ENCODE measurements at regions not wholly inside any gene's neighbourhood (a gene's known extent, or its start where the extent isn't known, plus 50 kb on each side); places are given as distances from the start of the nearest gene placed in this dataset.
"Not testable (repeated sequence)": the region's sequence is repeated elsewhere in the genome, so short reads cannot be mapped to it uniquely, and the experiment has no call there.

DNA sequence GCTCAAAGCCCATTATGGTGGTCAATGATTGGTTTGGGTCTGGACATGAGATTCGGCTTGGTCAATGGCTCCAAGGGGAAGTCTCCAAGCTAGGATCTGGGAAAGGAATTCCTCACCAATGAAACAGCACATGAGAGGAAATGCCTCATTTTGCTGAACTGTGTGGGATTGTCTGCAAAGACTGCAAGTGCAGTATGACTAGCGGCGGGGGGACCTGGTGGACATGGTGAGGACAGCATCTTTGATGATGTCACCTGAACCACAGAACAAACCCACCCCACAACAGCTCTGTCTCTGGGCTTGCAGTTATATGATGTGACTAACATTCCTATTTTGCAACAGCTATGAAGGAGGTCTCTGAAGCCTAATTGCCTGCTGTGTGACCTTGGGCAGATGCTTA, 50.6 kb upstream of the NKD1 start:
- no peak for DNase-seq

DNA sequence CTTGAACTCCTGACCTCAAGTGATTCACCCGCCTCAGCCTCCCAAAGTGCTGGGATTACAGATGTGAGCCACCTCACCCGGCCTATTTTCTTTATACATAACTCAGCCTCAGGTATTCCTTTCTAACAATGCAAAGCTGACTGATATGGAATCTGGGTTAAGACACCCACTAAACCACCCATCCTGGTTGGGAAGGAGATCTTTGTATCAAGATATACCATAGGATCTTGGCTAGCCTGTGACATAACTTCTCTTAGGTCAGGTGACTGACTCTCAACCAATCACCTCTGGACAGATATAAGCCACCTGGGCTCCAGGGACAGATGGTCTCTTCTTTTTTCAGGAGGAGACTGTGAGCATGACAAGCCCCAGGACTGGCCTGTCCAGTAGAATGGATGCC, 51.2 kb upstream of the NKD1 start:
- DNase-seq = no peak

DNA sequence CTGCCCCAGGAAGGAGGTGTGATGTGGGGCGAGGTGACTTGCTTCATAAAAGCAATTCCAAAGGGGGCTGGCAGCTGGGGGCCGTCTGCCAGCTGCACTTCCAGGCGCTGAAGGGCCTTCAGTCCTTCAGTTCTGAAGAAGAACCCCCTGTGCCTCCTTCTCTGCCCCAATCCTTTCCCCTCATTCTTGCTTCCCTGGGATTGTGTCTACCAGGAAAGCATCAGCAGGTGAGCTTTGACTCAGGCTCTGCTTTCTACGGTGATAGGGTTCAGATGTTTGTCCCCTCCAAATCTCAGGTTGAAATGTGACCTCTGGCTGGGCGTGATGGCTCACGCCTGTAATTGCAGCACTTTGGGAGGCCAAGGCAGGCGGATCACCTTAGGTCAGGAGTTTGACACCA, 52.5 kb upstream of the NKD1 start:
- no peak for DNase-seq

DNA sequence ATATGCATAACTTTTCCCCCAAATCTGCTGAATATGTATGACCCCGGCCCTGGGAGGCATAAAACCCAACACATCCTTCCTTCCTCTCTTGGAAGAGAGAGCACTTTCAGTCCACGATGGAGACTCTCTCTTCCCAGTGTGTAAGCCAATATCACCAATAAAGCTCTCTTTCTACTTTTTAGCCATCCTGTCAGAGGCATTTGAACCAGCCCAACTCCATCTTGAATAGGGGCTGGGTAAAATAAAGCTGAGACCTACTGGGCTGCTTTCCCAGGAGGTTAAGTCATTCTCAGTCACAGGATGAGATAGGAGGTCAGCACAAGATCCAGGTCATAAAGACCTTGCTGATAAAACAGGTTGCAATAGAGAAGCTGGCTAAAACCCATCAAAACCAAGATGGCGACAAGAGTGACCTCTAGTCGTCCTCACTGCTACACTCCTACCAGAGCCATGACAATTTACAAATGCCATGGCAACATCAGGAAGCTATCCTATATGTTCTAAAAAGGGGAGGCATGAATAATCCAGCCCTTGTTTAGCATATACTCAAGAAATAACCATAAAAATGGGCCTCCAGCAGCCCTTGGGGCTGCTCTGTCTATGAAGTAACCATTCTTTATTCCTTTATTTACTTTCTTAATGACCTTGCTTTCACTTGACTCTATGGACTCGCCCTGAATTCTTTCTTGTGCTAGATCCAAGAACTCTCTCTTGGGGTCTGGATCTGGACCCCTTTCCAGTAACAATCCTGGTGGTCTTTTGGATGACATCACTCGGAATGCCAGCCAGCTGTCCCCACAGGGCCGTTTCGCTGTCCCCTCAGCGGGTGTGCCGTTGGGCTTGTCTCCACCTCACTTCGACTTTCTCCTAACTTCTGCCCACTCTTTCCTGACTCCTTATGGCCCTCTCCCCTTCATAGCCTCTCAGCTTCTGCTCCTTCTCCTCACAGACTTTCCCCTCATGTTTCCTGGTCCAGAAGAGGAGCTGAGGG, 53.4 kb upstream of the NKD1 start:
- DNase-seq = no peak

DNA sequence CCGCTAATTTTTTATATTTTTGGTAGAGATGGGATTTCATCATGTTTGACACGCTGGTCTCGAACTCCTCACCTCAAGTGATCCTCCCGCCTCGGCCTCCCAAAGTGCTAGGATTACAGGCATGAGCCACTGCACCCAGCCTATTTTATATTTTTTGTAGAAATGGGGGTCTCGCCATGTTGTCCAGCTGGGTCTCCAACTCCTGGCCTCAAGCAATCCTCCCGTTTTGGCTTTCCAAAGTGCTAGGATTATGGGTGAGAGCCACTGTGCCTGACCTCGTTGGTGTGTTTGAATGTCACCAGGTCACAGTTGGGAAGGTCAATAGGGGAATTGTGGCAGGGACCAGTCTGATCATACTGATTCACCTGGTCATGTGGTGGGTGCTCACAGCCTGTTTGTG, 56.7 kb upstream of the NKD1 start:
- no peak for DNase-seq

DNA sequence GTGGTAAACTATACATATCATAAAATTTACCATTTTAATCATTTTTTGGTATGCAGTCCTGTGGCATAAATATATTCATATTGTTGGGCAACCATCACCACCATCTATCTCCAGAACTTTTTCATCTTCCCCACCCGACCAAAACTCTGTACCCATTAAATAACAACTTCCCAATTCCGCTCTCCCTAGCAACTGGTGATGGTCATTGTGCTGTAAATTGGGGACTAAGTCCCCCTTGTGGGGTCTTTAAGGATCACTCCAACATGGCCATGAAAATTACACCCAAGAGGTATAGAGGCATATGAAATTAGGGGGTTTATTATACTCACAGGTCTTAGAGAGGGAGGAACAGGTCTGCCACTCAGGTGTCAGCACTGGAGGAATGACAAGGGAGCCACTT, 57.4 kb upstream of the NKD1 start:
- no peak for DNase-seq

DNA sequence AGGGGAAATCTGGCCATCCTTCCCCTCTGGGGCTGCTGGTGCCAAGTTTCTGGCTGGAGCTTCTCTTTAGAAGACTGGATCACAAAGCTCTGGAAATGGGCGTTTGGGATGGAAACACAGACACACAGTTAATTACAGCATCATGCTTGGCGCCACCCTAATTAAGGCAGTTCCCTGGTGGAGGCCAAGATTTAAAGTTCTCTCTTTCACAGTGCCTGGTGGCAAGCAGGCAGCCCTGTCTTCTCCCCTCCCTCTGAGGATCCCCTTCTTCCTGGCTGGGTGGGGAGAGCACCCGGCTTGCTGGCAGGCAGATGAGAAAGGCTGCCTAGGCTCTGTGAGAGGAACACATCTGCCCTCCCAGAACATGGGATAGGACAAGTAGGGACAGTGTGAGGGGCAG, 59.0 kb upstream of the NKD1 start:
- DNase-seq = no peak

DNA sequence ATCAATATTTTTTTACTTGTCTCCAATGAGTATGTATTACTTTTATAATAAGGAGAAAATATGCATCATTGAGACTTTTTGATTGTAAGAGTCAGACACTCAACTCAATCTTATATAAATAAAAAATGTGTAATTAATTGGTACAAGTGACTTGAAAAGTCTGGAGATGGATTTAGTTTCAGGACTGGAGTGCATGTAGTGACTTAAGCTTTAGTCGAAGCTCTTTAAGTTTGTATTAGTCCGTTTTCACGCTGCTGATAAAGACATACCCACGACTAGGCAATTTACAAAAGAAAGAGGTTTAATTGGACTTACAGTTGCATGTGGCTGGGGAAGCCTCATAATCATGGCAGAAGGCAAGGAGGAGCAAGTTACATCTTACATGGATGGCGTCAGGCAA, 60.7 kb upstream of the NKD1 start:
- DNase-seq = no peak

DNA sequence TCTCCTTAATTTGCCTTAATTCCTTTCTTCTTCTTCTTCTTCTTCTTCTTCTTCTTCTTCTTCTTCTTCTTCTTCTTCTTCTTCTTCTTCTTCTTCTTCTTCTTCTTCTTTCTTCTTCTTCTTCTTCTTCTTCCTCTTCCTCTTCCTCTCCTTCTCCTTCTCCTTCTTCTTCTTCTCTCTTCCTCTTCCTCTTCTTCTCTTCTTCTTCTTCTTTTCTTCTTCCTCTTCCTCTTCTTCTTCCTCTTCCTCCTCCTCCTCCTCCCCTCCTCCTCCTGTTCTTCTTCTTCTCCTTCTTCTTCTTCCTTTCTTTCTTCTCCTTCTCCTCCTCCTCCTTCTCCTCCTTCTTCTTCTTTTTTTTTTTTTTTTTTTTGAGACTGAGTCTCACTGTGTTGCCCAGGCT, 62.0 kb upstream of the NKD1 start:
- not testable (repeated sequence) for DNase-seq

DNA sequence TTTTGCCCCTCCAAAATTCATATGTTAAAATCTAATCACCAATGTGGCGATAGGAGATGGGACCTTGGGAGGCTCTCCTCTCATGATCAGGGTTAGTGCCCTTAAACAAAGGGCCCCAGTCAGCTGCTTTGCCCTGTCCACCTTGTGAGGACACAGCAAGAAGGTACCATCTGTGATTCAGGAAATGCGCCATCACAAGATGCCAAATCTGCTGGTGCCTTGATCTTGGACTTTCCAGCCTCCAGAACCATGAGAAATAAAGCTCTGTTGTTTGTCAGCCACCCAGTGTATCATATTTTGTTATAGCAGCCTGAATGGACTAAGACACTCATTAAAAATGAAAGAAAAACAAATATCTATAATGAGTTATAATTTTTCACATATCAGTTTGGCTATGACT, 63.0 kb upstream of the NKD1 start:
- no peak for DNase-seq

DNA sequence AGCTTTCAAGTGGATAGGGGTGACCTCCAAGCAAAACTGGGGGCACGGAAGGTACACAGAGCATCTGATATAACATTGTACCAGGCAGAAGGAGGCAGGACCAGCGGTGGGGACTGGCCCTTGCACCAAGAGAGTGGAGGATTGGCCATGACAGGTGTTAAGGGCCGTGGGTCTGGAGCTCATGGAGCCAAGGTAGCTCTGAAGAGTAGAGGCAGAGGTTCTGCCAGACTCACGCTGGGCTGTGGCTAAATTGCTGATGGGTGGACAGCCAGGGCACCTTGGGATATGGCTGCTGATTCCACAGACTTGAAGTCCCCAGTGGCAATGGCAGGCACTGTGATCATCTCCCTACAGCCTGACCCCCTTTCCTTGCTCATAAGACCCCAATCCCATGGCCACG, 65.9 kb upstream of the NKD1 start:
- DNase-seq = no peak

DNA sequence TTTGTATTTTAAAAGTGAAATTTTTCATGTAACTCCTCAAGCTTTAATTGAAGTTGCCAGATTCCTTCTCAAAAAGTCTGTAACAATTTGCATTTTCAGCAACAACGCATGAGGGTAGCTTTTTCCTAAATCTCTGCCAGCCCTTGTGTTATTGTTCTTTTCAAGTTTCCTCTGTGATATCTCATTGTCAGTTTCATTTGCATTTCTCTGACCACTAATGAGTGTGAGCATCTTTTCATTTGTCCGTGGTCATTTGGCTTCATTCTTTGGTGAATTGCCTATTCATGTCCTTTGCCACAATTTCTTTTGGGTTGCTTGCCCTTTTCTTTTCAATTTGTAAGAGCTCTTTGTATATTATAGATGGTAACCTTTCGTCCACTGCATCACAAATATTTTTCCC, 68.0 kb upstream of the NKD1 start:
- DNase-seq = no peak

DNA sequence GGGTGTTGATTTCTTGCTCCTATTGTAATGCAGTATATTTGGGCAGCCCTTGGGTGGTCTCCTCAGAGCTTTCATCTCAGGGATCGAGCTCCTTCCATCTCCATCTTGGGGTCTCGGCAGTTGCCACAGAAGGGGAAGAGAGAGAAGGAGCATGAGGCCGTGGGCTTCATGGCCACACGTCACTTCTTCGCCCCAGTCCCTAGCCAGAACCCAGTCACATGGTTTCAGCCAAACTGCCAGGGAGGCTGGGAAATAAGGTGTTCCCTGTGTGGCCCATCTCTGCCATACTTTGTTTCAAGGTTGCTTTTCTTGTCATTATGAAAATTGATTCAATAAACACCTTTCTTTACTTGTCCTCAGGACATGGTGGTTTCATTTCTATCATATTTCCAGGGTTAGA, 68.4 kb upstream of the NKD1 start:
- DNase-seq = no peak

DNA sequence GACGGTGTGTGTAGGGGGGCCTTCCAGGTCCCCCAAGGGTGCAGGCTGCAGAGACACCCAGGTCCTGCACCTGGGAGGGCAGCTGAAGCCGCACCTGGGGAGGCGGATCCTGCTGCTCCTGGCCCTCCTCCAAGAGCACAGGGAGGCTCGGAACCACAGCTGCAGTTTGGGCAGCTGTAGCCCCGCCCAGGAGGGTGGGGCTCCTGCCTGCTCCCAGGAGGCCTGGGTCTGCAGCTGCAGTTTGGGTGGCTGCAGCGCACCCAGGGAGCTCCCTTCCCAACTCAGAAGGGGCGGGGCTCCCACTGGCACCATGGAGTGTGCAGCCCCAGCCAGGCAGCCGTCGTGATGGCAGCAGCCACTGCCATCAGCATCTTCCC, 69.4 kb upstream of the NKD1 start:
- DNase-seq = no peak

DNA sequence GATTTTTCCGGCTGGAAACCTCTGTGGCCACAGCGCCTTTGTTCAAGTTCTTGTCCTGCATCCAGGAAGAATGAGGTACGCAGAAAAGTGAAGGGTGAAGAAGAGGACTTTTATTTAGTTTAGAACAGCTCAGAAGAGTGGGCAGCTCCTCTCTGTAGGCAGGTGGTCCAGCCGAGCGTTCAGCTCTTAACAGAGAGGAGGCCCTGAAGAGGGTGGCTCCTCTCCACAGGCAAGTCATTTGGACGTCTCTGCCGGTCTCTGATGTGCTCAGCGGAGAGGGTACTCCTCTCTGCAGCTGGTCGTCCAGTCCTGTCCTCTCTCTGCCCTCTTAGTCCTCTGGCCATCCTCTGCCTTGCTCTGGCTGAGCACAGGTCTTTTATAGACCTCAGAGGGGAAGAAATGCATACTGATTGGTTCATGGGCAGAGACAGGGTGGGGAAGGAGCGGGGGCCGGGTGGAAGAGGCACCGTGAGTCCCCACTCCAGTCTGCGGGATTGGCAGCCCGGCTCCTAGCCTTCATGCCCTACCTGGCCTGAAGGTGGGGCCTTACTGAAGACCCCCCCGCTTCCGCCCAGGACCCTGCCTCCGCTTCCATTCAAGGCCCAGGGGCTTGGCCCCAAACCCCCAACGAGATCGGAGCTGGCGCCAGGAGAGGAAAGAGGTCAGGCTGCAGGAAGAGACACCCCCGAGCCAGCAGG, 70.0 kb upstream of the NKD1 start:
- no peak for DNase-seq

DNA sequence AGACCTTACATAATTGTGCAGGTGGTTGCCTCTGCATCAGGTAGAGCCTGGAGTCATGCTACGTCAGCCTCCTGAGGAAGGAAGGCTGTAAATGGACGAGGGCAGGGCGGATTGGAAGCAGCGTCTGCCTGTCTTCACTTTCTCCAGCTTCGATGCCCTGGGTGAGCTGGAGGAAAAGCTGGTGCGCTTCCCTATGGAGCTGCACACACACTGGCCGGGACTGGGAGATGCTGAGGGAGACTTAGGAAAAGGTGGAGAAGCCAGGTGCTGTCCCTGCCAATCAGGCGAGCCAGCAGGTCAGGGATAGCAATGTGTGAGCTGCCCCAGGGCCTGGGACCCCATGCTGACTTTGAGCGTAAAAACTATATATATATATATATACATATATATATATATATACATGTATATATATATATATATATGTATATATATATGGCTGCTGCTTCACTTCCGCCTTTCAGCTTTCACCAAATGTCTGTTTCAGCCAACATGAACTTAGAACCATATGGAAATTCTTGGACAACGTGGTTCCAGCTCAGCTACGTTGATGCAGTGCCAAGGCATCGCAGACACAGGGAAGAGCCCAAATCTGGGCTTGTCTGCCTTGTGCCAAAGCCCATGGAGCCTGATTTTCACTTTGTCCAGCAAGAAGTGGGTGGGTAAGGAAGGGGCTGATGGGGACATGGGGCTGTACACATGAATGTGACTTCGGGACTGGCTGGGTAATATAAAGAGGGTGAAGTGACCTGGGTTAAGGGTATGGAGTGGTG, 71.5 kb upstream of the NKD1 start:
- DNase-seq = no peak

DNA sequence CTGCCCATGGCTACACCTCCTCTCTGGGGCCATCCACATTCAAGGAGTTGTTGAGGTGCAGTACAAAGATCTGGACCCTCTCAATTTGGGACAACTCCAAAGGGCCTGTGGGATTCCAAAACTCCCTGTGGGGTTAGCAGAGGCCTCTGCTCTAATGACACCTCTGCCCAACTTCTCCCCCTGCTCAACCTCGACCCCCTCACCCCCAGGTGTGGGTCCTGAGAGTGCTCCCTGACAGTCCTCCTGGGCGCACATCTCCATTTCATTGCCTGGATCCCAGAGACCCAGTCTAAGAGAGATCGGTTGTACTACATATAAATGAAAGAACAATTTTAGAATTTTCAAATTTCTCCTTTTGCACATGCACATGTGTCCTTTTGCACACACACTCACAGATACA, 73.0 kb upstream of the NKD1 start:
- DNase-seq = no peak

DNA sequence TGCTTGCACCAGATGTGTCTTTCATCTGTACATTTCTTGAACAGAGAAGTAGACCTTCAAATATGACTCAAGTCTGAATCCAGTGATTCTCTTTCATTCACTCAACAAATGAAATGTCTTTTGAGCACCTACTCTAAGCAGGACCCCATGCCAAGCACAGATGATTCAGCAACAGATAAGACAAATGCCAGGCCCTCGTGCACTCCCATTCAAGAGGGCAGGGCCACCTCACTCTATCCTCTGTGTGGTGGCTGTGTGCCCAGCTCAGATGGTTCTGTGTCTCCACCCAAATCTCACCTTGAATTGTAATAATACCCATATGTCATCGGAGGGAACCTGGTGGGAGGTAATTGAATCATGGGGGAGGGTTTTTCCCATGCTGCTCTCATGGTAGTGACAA, 74.1 kb upstream of the NKD1 start:
- DNase-seq = no peak

DNA sequence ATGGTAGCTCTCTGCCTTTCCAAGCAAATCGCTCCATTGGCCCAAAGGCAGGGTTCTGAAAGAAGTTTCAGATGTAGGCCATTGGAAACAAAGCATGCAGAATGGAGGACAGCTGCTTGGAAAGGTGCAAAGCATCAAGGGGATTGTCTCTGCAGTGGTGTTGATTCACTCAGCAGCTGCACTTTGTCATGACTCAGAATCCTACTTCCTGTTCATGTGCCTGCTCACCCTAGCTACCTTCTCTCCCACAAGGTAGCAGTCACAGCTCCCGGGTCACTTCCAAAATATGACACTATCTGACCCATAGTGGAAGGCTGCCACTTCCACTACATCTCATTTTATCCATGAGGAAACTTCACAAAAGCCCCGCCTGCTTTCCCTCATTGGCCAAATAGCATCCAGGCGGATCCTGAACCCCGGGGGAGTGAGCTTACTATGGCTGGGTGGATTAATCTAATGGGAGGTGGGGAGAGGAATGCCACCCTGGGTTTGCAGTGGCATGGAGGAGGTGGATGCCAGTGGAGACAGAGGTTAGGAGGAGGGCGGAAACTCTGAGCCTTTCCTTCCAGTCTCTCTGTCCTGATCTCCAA, 74.7 kb upstream of the NKD1 start:
- DNase-seq = no peak

DNA sequence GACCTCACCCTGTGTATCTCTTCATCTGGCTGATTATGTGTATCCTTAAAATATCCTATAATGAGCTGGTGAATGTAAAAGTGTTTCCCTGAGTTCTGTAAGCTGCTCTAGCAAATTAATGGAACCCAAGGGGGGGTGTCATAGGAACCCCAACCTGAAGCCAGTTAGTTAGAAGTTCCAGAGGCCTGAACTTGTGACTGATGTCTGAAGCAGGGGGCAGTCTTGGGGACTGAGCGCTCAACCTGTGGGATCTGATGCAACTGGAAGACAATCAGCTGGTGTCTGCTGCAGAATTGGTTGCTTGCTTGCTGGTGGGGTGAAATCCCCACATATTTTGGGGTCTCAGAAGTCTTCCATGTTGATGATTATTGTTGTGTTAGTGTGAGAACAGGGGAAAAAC, 75.7 kb upstream of the NKD1 start:
- no peak for DNase-seq

DNA sequence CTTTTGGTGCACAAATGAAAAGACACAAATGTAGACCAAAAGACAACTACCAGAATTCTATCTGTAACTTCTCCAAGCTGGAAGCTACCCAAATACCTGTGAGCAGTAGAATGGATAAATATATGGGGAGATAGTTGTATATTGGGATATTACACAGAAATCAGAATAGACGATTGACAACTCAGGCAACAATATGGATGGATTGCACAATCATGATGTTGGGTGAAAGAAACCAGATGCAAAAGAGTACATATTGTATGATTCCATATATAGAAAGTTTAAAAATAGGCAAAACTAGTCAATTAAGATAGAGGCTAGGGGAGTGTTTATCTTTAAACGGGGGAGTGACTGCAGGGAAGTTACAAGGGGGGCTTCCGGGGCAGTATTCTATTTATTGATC, 77.5 kb upstream of the NKD1 start:
- DNase-seq = no peak

DNA sequence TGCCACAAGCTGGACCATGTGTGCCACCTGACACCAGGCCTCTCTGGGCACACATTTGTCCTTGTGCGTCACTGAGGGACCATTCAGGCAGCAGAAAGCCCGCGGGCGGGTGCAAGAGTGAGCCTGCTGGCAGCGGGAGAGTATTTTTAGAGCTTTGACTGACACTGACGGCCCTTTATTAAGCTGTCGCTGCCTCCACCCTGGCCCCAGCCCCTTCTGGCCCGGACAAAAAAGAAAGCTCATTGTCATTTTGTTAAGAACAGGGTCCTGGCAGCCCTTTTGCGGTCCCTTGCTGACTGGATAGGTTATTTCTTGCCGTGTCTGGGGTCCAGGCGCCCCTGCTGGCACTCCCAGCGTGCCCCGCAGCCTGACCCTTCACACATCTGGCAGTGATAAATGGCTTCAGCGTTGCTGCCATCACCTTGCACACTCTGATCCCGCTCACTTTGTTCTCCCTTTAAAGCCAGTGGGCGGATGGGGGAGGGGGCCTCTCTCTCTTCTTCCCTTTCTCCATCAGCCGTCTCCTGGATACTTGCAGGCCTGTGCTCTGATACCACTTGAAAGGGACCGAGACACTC, 78.4 kb upstream of the NKD1 start:
- DNase-seq = no peak
